ENCODE measurements at regions not wholly inside any gene's neighbourhood (a gene's known extent, or its start where the extent isn't known, plus 50 kb on each side); places are given as distances from the start of the nearest gene placed in this dataset.

DNA sequence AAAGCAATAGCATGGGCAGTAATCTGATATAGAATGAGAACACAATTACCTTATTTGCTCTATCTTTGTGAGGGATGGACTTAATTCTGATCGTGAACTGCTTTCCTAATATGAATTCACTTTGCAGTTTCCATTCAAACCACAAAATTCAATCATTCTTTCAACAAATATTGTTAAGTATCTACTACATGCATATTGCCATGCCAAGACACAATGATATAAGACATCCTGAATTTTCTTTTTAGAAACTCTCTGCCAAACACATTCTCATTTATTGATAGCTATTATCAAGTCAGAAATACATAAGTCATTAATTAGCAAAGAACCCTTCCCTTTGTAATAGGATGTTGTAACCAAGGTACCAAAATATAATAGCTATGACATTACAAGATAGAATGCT is 121.6 kb upstream of the TARS1 start:
- TF ChIP-seq, protein P1, sequence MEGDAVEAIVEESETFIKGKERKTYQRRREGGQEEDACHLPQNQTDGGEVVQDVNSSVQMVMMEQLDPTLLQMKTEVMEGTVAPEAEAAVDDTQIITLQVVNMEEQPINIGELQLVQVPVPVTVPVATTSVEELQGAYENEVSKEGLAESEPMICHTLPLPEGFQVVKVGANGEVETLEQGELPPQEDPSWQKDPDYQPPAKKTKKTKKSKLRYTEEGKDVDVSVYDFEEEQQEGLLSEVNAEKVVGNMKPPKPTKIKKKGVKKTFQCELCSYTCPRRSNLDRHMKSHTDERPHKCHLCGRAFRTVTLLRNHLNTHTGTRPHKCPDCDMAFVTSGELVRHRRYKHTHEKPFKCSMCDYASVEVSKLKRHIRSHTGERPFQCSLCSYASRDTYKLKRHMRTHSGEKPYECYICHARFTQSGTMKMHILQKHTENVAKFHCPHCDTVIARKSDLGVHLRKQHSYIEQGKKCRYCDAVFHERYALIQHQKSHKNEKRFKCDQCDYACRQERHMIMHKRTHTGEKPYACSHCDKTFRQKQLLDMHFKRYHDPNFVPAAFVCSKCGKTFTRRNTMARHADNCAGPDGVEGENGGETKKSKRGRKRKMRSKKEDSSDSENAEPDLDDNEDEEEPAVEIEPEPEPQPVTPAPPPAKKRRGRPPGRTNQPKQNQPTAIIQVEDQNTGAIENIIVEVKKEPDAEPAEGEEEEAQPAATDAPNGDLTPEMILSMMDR (IDR thresholded peaks at IDR 0.05; ENCODE audit: extremely low read depth in 1 of 2, insufficient read depth in 1 of 2, low read depth in 1 of 2, low read length in 2 of 2), result no peak
- TF ChIP-seq POLR2A (IDR thresholded peaks at IDR 0.05; ENCODE audit: low read depth, low read length), result no peak
- TF ChIP-seq EZH2 (IDR thresholded peaks at IDR 0.05; ENCODE audit: borderline replicate concordance, low read depth, low read length, severe bottlenecking), result no peak
- no peak for TF ChIP-seq POLR2AphosphoS5 (IDR thresholded peaks at IDR 0.05; ENCODE audit: insufficient read depth, low read depth, low read length)
- TF ChIP-seq MYC (IDR thresholded peaks at IDR 0.05; ENCODE audit: low read depth, low read length), result no peak
- TF ChIP-seq JUN (IDR thresholded peaks at IDR 0.05; ENCODE audit: borderline replicate concordance, insufficient read depth, insufficient read length, low read depth), result no peak
- TF ChIP-seq, protein P2, sequence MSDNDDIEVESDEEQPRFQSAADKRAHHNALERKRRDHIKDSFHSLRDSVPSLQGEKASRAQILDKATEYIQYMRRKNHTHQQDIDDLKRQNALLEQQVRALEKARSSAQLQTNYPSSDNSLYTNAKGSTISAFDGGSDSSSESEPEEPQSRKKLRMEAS (IDR thresholded peaks at IDR 0.05; ENCODE audit: insufficient read depth, insufficient read length), result no peak

Measured in endothelial cell of umbilical vein (primary cell).